ENCODE measurements at regions not wholly inside any gene's neighbourhood (a gene's known extent, or its start where the extent isn't known, plus 50 kb on each side); places are given as distances from the start of the nearest gene placed in this dataset.

GRCh38 chr15:96435022-96435421, 104.5 kb downstream of the NR2F2 start:
- ATAC-seq (ENCODE audit: low FRiP score in 2 of 2): no peak
- Histone ChIP-seq H3K9me3 (no peaks in the 10 kb centered on the region), H3K27me3 (no peaks in the 10 kb centered on the region), H3K4me3 (no peak overlapping the region), H3K27ac (no peak overlapping the region), H3K4me1 (no peaks in the 10 kb centered on the region), H3K36me3 (no peaks in the 10 kb centered on the region)
- no peak for TF ChIP-seq POLR2A (IDR thresholded peaks at IDR 0.05)
- TF ChIP-seq CTCF (IDR thresholded peaks at IDR 0.05): no peak
- no peak for TF ChIP-seq EP300 (IDR thresholded peaks at IDR 0.05)
- TF ChIP-seq POLR2AphosphoS5 (IDR thresholded peaks at IDR 0.05): no peak
- DNase-seq: no peak
- 85% methylated on average over 3 to 4 of the region's 4 CpGs for WGBS, 2 donors

- H3K9me3 ChIP-seq: no peaks in the 10 kb centered on the region
- ATAC-seq (ENCODE audit: low FRiP score in 2 of 2) (no peak), DNase-seq (no peak)
- H3K36me3 ChIP-seq: no peaks in the 10 kb centered on the region
- TF ChIP-seq EP300 (IDR thresholded peaks at IDR 0.05) (no peak), CTCF (IDR thresholded peaks at IDR 0.05) (no peak), POLR2AphosphoS5 (IDR thresholded peaks at IDR 0.05) (no peak), POLR2A (IDR thresholded peaks at IDR 0.05) (no peak)
- 91% methylated on average over 3 of the region's 3 CpGs for WGBS, 2 donors
- H3K27ac ChIP-seq: no peak overlapping the region
- H3K4me3 ChIP-seq: no peak overlapping the region
- no peaks in the 10 kb centered on the region for H3K27me3 ChIP-seq
- no peaks in the 10 kb centered on the region for H3K4me1 ChIP-seq
Measured at GRCh38 chr15:96435841-96436240, 105.3 kb downstream of the NR2F2 start.

- no peaks in the 10 kb centered on the region for H3K36me3 ChIP-seq
- no peak for ATAC-seq (ENCODE audit: low FRiP score in 2 of 2)
- no peak for DNase-seq
- no peaks in the 10 kb centered on the region for H3K27me3 ChIP-seq
- no peak for TF ChIP-seq CTCF (IDR thresholded peaks at IDR 0.05)
- no peak for TF ChIP-seq POLR2AphosphoS5 (IDR thresholded peaks at IDR 0.05)
- no peak for TF ChIP-seq POLR2A (IDR thresholded peaks at IDR 0.05)
- TF ChIP-seq EP300 (IDR thresholded peaks at IDR 0.05): no peak
- no peaks in the 10 kb centered on the region for H3K4me1 ChIP-seq
- H3K9me3 ChIP-seq: no peaks in the 10 kb centered on the region
- no peak overlapping the region for H3K4me3 ChIP-seq
- WGBS, 2 donors: 79 to 88% methylated on average over 4 of the region's 4 CpGs
- H3K27ac ChIP-seq: no peak overlapping the region
Measured at GRCh38 chr15:96440978-96441377, 110.5 kb downstream of the NR2F2 start.

- DNase-seq (peak in 1 of 2 donors; percentile 78), ATAC-seq (ENCODE audit: low FRiP score in 2 of 2) (no peak)
- H3K4me1 ChIP-seq: no peaks in the 10 kb centered on the region
- H3K27ac ChIP-seq: no peak overlapping the region
- H3K4me3 ChIP-seq: no peak overlapping the region
- TF ChIP-seq POLR2AphosphoS5 (IDR thresholded peaks at IDR 0.05): no peak
- no peak for TF ChIP-seq EP300 (IDR thresholded peaks at IDR 0.05)
- no peak for TF ChIP-seq CTCF (IDR thresholded peaks at IDR 0.05)
- no peak for TF ChIP-seq POLR2A (IDR thresholded peaks at IDR 0.05)
- WGBS, 2 donors: 90% methylated on average over 18 of the region's 18 CpGs
- H3K36me3 ChIP-seq: no peaks in the 10 kb centered on the region
- no peaks in the 10 kb centered on the region for H3K9me3 ChIP-seq
- no peaks in the 10 kb centered on the region for H3K27me3 ChIP-seq
Measured at GRCh38 chr15:96442076-96442475, 111.6 kb downstream of the NR2F2 start.

GRCh38 chr15:96444865-96445264, 114.4 kb downstream of the NR2F2 start:
- Histone ChIP-seq H3K9me3 (no peaks in the 10 kb centered on the region), H3K27ac (no peak overlapping the region), H3K27me3 (no peaks in the 10 kb centered on the region), H3K4me1 (no peaks in the 10 kb centered on the region), H3K36me3 (no peaks in the 10 kb centered on the region), H3K4me3 (no peak overlapping the region)
- ATAC-seq (ENCODE audit: low FRiP score in 2 of 2) (no peak), DNase-seq (no peak)
- TF ChIP-seq POLR2AphosphoS5 (IDR thresholded peaks at IDR 0.05) (no peak), CTCF (IDR thresholded peaks at IDR 0.05) (no peak), POLR2A (IDR thresholded peaks at IDR 0.05) (no peak), EP300 (IDR thresholded peaks at IDR 0.05) (no peak)
- 60 to 61% methylated on average over 3 of the region's 3 CpGs for WGBS, 2 donors
